Type B pancreatic cell (in vitro differentiated cells): ENCODE measurements at regions not wholly inside any gene's neighbourhood (a gene's known extent, or its start where the extent isn't known, plus 50 kb on each side); places are given as distances from the start of the nearest gene placed in this dataset.

Experiments
- DNase-seq: peaks from one replicate; pipeline ENCODE4 v3.0.0; 2021; ENCODE audit warnings: mixed read lengths; ENCODE audit not compliant: unreplicated experiment; ENCODE audit errors: extremely low spot score
- H3K27ac Mint-ChIP-seq: 2 replicates; pipeline ENCODE4 v1.8.0; 2021; ENCODE audit warnings: mild to moderate bottlenecking, mixed read lengths
- H3K27me3 Mint-ChIP-seq: 2 replicates; pipeline ENCODE4 v1.8.0; 2021; ENCODE audit warnings: mixed read lengths
- H3K36me3 Mint-ChIP-seq: 2 replicates; pipeline ENCODE4 v1.8.0; 2021; ENCODE audit warnings: mixed read lengths
- H3K4me1 Mint-ChIP-seq: one replicate; pipeline ENCODE4 v1.8.0; 2021; ENCODE audit warnings: mixed read lengths; ENCODE audit not compliant: unreplicated experiment
- H3K4me3 Mint-ChIP-seq: 2 replicates; pipeline ENCODE4 v1.8.0; 2021; ENCODE audit warnings: mild to moderate bottlenecking, mixed read lengths
- H3K9me3 Mint-ChIP-seq: 2 replicates; pipeline ENCODE4 v1.8.0; 2021; ENCODE audit warnings: mixed read lengths
- TF ChIP-seq, protein P1 (sequence below): fragments of 200-600 bp; sonication (generic); conservative IDR thresholded peaks from 2 replicates; pipeline ENCODE4 v1.5.0; 2021; ENCODE audit warnings: antibody characterized with exemption, mild to moderate bottlenecking

DNA sequence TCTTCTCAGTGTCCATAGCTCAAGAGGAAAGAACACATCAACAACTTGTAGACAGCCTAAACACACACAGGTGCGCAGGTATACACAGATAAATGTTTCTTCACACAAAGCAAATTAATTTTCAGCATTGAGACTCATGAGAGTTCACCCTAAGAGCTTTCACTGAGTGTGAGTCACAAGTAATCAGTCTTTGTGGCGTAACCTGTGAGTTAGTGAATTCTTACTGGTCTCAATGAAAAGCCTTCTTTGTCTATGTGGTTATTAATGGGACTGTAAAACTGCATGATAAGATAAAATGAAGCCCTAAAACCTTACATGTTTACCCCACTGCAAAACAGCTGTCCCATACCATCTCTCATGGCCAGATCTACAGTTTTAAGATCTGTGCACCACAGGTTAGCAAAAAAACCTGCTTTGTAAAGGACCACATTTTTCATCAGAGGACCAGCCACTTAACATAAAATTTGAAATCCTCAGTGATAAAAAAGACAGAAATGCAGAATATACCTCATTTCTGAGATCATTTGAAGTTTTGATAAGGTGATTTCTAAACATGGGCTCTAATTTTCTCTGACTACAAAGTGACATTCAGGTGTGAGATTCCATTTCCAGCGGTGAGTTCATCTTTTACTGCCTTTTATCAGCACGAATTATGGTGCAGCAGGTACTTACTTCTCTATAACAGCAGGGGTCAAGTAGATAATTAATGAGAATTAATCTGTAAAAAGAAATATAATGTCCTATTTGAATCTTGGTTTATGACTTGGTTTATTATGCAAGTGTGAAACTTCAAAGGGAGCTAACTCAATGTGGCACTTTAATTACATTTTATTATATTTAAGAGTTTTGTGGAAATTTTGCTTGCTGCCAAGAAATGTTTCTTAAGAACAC is 335.7 kb upstream of the PIK3R1 start:
- TF ChIP-seq, protein P1, sequence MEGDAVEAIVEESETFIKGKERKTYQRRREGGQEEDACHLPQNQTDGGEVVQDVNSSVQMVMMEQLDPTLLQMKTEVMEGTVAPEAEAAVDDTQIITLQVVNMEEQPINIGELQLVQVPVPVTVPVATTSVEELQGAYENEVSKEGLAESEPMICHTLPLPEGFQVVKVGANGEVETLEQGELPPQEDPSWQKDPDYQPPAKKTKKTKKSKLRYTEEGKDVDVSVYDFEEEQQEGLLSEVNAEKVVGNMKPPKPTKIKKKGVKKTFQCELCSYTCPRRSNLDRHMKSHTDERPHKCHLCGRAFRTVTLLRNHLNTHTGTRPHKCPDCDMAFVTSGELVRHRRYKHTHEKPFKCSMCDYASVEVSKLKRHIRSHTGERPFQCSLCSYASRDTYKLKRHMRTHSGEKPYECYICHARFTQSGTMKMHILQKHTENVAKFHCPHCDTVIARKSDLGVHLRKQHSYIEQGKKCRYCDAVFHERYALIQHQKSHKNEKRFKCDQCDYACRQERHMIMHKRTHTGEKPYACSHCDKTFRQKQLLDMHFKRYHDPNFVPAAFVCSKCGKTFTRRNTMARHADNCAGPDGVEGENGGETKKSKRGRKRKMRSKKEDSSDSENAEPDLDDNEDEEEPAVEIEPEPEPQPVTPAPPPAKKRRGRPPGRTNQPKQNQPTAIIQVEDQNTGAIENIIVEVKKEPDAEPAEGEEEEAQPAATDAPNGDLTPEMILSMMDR: no peak
- peaks cover 4% of the 10 kb centered on the region for H3K27me3 Mint-ChIP-seq
- H3K9me3 Mint-ChIP-seq: peaks cover 4% of the 10 kb centered on the region
- no peak overlapping the region for H3K4me3 Mint-ChIP-seq
- H3K36me3 Mint-ChIP-seq: no peaks in the 10 kb centered on the region
- peak overlapping the region; percentile 49 for H3K27ac Mint-ChIP-seq
- H3K4me1 Mint-ChIP-seq: peaks cover 12% of the 10 kb centered on the region
- no peak for DNase-seq

DNA sequence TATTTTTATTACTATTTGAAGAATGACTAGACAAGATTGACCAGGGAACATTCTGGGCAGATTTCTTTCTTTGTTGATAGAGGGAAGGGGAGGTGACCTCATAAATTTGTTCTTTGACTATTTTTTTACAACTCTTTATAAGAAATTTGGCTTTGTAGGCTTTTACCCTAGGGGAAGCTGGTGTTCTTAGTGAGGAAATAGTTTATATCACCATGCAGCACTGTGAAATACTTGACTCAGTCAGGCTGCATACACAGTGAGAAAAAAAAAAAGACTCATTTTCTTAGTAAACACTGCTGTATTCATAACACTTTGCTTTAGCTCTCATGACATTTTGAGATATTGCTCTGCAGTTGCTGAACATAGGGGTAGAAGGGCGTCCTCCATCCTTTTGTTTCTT is 336.6 kb upstream of the PIK3R1 start:
- TF ChIP-seq, protein P1: no peak
- Mint-ChIP-seq H3K27ac (peak overlapping the region; percentile 49), H3K9me3 (peaks cover 4% of the 10 kb centered on the region), H3K36me3 (no peaks in the 10 kb centered on the region), H3K4me3 (no peak overlapping the region), H3K27me3 (peaks cover 4% of the 10 kb centered on the region), H3K4me1 (peaks cover 12% of the 10 kb centered on the region)
- DNase-seq: no peak

DNA sequence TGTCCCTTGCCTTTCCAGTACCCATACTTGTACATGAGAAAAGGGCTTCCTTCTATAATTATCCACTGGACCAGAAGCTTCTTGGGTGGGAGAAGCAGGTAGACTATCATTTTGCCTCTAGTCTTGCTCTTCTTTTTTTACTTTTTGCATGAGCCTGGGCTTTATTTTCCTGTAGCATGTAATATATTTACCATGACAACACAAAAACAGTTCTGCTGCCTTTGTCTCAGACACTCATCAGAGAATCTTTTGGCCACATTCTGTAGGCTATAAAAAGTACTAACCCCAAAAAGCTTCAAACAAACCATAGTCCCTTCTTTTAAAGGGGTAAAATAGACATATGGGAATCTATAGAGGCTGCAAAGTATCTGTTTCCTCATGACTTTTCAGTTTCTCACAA is 339.2 kb upstream of the PIK3R1 start:
- H3K4me1 Mint-ChIP-seq: peaks cover 12% of the 10 kb centered on the region
- no peak overlapping the region for H3K4me3 Mint-ChIP-seq
- TF ChIP-seq, protein P1: no peak
- H3K9me3 Mint-ChIP-seq: no peaks in the 10 kb centered on the region
- H3K36me3 Mint-ChIP-seq: no peaks in the 10 kb centered on the region
- H3K27me3 Mint-ChIP-seq: peaks cover 8% of the 10 kb centered on the region
- DNase-seq: no peak
- H3K27ac Mint-ChIP-seq: no peak overlapping the region

DNA sequence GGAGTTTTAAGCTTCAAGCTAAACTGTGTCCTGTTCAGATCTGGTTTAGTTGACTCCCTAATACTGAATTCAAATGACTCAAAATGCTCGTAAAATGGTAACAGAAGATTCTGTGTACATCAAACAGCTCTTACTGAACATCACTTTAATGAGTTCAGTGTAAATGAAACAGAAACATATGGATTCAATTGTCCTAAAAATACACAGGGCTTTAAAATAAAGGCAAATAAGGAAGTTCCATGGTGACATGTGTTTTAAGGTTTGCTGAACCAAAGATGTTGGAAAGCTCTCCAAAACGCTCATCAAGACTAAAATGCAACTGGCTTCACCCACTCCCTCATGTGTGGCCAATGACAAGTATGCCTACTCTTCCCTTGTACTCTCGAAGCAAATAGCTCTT is 340.0 kb upstream of the PIK3R1 start:
- Mint-ChIP-seq H3K4me3 (no peak overlapping the region), H3K4me1 (peaks cover 6% of the 10 kb centered on the region), H3K27me3 (peaks cover 8% of the 10 kb centered on the region), H3K27ac (no peak overlapping the region), H3K9me3 (no peaks in the 10 kb centered on the region), H3K36me3 (no peaks in the 10 kb centered on the region)
- DNase-seq: no peak
- TF ChIP-seq, protein P1: no peak

DNA sequence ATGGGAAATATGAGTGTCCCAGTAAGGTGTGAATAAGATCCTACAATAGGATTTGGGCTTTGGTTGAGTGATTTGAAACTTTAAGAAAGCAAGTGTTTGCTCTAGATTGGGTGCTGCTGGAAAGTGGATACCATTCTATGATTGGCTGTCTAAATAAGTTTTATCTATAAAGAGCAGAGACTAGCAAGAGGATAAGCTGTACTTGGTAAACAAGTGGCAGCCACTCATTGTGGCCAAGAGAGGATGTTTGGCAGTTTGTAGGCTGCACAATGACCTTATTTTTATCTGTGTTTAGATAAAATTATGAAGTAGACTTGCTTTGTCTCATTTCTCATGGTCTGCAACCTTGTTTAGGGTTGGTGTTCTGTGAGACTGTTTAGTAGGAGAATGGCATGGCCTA is 341.6 kb upstream of the PIK3R1 start:
- no peak for DNase-seq
- Mint-ChIP-seq H3K27ac (no peak overlapping the region), H3K36me3 (no peaks in the 10 kb centered on the region), H3K27me3 (peaks cover 8% of the 10 kb centered on the region), H3K4me3 (no peak overlapping the region), H3K9me3 (no peaks in the 10 kb centered on the region), H3K4me1 (no peaks in the 10 kb centered on the region)
- TF ChIP-seq, protein P1: no peak
